ENCODE measurements at regions not wholly inside any gene's neighbourhood (a gene's known extent, or its start where the extent isn't known, plus 50 kb on each side); places are given as distances from the start of the nearest gene placed in this dataset.

- WGBS, 2 donors = 80 to 81% methylated on average over 5 of the region's 5 CpGs
- no peak for DNase-seq
- Histone ChIP-seq H3K27ac (no peak overlapping the region), H3K9me3 (no peaks in the 10 kb centered on the region), H3K27me3 (peaks cover 0 to 7% (median 0%) of the 10 kb centered on the region in 4 donors), H3K36me3 (no peaks in the 10 kb centered on the region), H3K4me3 (no peak overlapping the region), H3K4me1 (no peaks in the 10 kb centered on the region)
- intact Hi-C loops (cut with DNase I) = no loop called here
- TF ChIP-seq POLR2A (IDR thresholded peaks at IDR 0.05) (no peak), CTCF (IDR thresholded peaks at IDR 0.05) (no peak)
Observed at GRCh38 chr5:175275748-175276147, 168.2 kb downstream of the DRD1 start.

- no peak for DNase-seq
Observed at GRCh38 chr5:175275097-175275496, 168.9 kb downstream of the DRD1 start.

GRCh38 chr5:175274171-175274570, 169.8 kb downstream of the DRD1 start:
- Histone ChIP-seq H3K27me3 (peaks cover 0 to 7% (median 0%) of the 10 kb centered on the region in 4 donors), H3K36me3 (no peaks in the 10 kb centered on the region), H3K4me1 (no peaks in the 10 kb centered on the region), H3K9me3 (no peaks in the 10 kb centered on the region), H3K4me3 (no peak overlapping the region), H3K27ac (no peak overlapping the region)
- TF ChIP-seq POLR2A (IDR thresholded peaks at IDR 0.05) (no peak), CTCF (IDR thresholded peaks at IDR 0.05) (no peak)
- intact Hi-C loops (cut with DNase I) = no loop called here
- no peak for DNase-seq

More at GRCh38 chr5:175275097-175275496, 168.9 kb downstream of the DRD1 start:
- Histone ChIP-seq H3K9me3 (no peaks in the 10 kb centered on the region), H3K36me3 (no peaks in the 10 kb centered on the region), H3K27me3 (peaks cover 0 to 7% (median 0%) of the 10 kb centered on the region in 4 donors), H3K4me1 (no peaks in the 10 kb centered on the region), H3K4me3 (no peak overlapping the region), H3K27ac (no peak overlapping the region)
- WGBS, 2 donors = 56 to 61% methylated on average over 4 of the region's 4 CpGs
- TF ChIP-seq POLR2A (IDR thresholded peaks at IDR 0.05) = no peak
- TF ChIP-seq CTCF (IDR thresholded peaks at IDR 0.05) = no peak
- intact Hi-C loops (cut with DNase I) = no loop called here

- no peaks in the 10 kb centered on the region for H3K9me3 ChIP-seq
- no peaks in the 10 kb centered on the region for H3K27me3 ChIP-seq
- H3K4me1 ChIP-seq = no peaks in the 10 kb centered on the region
- WGBS, 2 donors = 58% methylated on average over 2 of the region's 2 CpGs; no CpG with 5 or more reads in 1 of the 2 donors
- H3K4me3 ChIP-seq = no peak overlapping the region
- no peak overlapping the region for H3K27ac ChIP-seq
- H3K36me3 ChIP-seq = no peaks in the 10 kb centered on the region
- intact Hi-C loops (cut with DNase I) = no loop called here
- TF ChIP-seq POLR2A (IDR thresholded peaks at IDR 0.05) (no peak), CTCF (IDR thresholded peaks at IDR 0.05) (no peak)
- no peak for DNase-seq
Observed at GRCh38 chr5:175264406-175264805, 179.6 kb downstream of the DRD1 start.

GRCh38 chr5:175263776-175264175, 180.2 kb downstream of the DRD1 start:
- intact Hi-C loops (cut with DNase I) = no loop called here
- Histone ChIP-seq H3K4me1 (no peaks in the 10 kb centered on the region), H3K27ac (no peak overlapping the region), H3K4me3 (no peak overlapping the region), H3K27me3 (no peaks in the 10 kb centered on the region), H3K36me3 (no peaks in the 10 kb centered on the region), H3K9me3 (no peaks in the 10 kb centered on the region)
- DNase-seq = no peak
- no peak for TF ChIP-seq CTCF (IDR thresholded peaks at IDR 0.05)
- 78 to 83% methylated on average over 3 of the region's 3 CpGs for WGBS, 2 donors

Data from esophagus squamous epithelium (tissue), 5 donors.